Mucosa of rectum (tissue), 2 donors: ENCODE measurements at regions not wholly inside any gene's neighbourhood (a gene's known extent, or its start where the extent isn't known, plus 50 kb on each side); places are given as distances from the start of the nearest gene placed in this dataset.

Experiments used
- H3K27ac ChIP-seq, 2 donors: one replicate each; pipeline ENCODE4 v1.7.0; 2013; ENCODE audit warnings: inconsistent platforms in 2 of 2, low read depth in 2 of 2, low read length in 2 of 2
- H3K27me3 ChIP-seq, 2 donors: one replicate each; pipeline ENCODE4 v1.7.0; 2013; ENCODE audit warnings: low read length in 2 of 2; ENCODE audit not compliant: control insufficient read depth in 2 of 2, insufficient read depth in 2 of 2
- H3K36me3 ChIP-seq, 2 donors: one replicate each; pipeline ENCODE4 v1.7.0; 2013; ENCODE audit warnings: low read length in 2 of 2; ENCODE audit not compliant: control insufficient read depth in 2 of 2, insufficient read depth in 2 of 2
- H3K4me1 ChIP-seq, 2 donors: one replicate each; pipeline ENCODE4 v1.7.0; 2013; ENCODE audit warnings: low read length in 2 of 2, mild to moderate bottlenecking in 1 of 2; ENCODE audit not compliant: control insufficient read depth in 2 of 2, insufficient read depth in 2 of 2
- H3K4me3 ChIP-seq, 2 donors: one replicate each; pipeline ENCODE4 v1.7.0; 2013; ENCODE audit warnings: low read length in 2 of 2
- H3K9ac ChIP-seq, 2 donors: one replicate each; pipeline ENCODE4 v1.7.0; 2013; ENCODE audit warnings: low read length in 2 of 2, low read depth in 1 of 2, mild to moderate bottlenecking in 1 of 2
- H3K9me3 ChIP-seq, 2 donors: one replicate each; pipeline ENCODE4 v1.7.0; 2013; ENCODE audit warnings: low read length in 2 of 2; ENCODE audit not compliant: control insufficient read depth in 2 of 2
- donor health status: healthy.
- donor health status: Normal muscosa, but diverticular disease.

DNA sequence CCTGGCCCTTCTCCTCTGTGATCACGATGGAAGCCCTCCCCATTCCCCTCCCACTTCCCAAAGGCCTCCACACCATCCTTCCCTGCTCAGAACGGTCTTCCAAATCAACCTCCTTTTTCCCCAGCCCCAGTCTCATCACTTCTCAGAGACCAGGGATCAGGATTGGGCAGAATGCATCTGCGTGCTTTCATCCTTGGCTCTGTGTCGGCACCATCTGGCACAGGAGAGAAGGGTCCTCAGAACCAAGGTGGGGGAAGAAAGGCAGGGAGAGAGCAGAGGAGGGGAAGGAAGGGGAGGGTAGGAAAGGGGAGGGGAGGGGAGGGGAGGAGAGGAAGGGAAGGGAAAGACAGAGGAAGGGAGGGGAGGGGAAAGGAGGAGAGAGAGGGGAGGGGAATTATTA is 52.4 kb upstream of the FICD start:
- Histone ChIP-seq H3K27me3 (peaks cover 0 to 5% of the 10 kb centered on the region in 2 donors), H3K36me3 (no peaks in the 10 kb centered on the region), H3K9ac (no peak overlapping the region), H3K27ac (no peak overlapping the region), H3K4me1 (no peaks in the 10 kb centered on the region), H3K4me3 (no peak overlapping the region), H3K9me3 (no peaks in the 10 kb centered on the region)

DNA sequence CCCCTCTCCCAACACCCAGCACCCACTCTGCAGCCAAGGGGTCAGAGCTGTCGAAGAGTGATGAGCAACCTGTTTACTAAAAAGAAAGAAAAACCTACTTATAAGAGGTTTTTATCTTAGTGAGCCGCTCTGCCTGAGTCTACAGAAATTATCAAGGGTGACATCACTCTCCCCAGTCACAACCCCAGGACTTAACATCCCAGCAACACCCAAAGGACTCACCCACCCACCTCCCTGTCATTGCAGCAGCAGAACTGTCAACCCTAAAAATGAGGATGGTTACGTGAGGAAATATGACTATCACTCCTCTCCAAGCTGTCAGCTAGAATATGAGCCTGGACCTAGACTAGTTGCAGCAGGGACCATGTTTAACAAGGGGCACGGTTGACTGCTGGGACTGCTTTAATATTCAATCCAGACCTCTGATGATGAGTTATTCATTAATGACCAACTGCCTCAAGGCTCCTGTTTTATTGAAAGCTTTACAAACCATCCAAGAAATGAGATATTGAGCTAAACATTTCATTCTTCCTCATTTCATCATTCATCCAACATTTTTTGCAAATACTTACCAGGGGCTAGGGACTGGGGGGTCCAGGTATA is 53.9 kb upstream of the FICD start:
- Histone ChIP-seq H3K9me3 (no peaks in the 10 kb centered on the region), H3K27me3 (peaks cover 0 to 5% of the 10 kb centered on the region in 2 donors), H3K4me1 (no peaks in the 10 kb centered on the region), H3K9ac (no peak overlapping the region), H3K36me3 (no peaks in the 10 kb centered on the region), H3K4me3 (no peak overlapping the region), H3K27ac (no peak overlapping the region)

DNA sequence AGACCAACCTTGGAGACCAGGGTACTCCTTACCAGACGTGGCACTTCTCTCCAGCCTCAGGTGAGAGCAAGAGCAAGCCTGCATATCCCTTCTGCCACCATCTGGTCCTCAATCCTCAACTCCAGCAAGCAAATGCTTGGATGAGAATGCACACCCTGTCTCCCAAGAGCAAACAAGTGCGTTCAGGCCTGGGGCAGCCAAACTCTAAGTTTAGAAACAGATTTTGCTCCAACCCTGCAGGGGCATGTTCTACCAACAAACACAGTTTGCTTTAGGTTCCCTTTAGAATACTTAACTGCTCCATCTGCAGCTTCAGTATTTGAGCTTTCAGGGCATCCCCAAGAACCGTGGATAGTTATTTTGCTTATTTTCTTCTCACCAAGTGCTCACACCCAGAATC is 55.9 kb upstream of the FICD start:
- Histone ChIP-seq H3K27me3 (peaks cover 0 to 7% of the 10 kb centered on the region in 2 donors), H3K4me1 (no peaks in the 10 kb centered on the region), H3K9ac (no peak overlapping the region), H3K9me3 (no peaks in the 10 kb centered on the region), H3K36me3 (no peaks in the 10 kb centered on the region), H3K27ac (no peak overlapping the region), H3K4me3 (no peak overlapping the region)

DNA sequence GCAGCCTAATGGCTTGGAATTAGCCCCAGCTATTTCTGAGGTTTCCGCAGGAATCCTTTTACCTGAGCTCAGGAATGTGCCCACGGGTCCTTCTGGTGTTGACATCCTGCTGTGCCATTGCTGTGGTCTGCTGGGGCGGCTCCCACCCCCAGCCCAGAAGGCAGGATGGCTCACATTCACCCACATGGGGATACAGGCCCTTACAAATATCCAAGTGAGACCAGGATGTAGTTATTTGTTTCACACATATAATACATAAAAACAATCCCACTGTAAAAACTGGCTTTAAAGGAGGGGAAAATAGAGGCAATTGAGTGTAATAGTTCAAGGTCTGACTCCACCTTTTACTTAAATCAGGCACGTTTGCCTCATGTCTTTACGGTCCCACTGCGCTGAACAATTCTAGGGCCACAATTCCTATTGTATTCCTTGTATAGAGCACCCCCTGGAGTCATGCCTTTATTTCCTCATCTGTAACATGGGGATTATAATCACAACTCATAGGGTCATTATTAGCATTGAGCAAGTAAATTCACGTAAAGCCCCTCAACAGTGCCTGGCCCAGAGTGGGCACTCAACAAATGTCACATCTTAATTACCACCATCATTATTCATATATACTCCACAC is 57.2 kb upstream of the FICD start:
- no peak overlapping the region for H3K4me3 ChIP-seq
- H3K27me3 ChIP-seq: peaks cover 0 to 5% of the 10 kb centered on the region in 2 donors
- no peaks in the 10 kb centered on the region for H3K9me3 ChIP-seq

DNA sequence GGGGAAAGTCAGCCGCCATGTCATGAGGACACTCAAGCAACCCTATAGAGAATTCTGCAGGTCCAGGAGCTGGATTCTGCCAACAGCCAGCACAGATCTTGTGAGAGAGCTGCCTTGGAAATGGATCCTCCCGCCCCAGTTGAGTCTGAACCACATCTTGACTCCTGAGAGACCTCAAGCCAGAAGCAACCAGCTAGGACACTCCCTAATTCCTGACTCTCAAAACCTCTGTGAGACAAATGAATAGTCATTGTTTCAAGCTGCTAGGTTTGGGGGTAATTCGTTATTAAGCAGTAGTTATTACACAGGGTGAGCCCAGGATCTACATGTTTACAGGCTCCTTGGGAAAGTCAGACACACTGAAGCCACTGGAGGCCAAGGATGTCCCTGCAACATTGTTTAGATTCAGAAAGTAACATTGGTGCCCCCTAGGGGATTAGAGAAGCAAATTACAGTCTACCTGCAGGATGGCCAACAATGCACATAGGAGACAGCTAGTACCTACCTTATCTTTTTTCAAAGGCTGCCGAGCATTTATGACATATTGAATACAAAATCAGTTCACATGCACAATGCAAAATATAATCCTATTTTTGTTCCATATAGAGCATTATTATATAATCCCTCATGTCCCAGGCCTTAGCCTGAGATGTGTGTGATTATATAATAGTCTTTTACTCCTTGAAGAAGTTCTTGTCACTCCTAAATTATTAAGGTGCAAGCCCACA is 57.9 kb upstream of the FICD start:
- no peak overlapping the region for H3K9ac ChIP-seq
- no peak overlapping the region for H3K4me3 ChIP-seq
- H3K9me3 ChIP-seq: no peaks in the 10 kb centered on the region
- peaks cover 0 to 5% of the 10 kb centered on the region in 2 donors for H3K27me3 ChIP-seq
- H3K27ac ChIP-seq: no peak overlapping the region
- no peaks in the 10 kb centered on the region for H3K4me1 ChIP-seq
- H3K36me3 ChIP-seq: no peaks in the 10 kb centered on the region

More for the DNA sequence above, 57.2 kb upstream of the FICD start:
- Histone ChIP-seq H3K9ac (no peak overlapping the region), H3K4me1 (no peaks in the 10 kb centered on the region), H3K27ac (no peak overlapping the region), H3K36me3 (no peaks in the 10 kb centered on the region)

DNA sequence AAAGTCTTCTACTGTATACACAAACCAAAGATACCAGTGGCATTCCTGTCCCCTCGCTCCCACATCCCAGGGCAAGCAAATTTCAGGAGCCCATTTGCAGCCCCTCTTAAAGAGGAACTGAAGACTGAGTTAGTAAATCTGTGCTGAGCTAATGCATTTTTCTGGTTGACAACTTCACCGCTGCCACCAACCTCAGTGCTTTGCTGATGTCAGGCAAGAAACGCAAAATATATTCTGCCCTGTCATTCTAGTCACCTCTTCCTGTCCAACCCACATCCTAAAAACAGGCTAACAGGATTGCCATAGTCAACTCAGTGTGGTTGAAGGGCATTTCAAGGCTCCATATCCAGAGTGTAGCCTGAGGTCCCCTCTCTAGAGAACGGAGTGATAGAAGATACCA is 59.4 kb upstream of the FICD start:
- Histone ChIP-seq H3K27ac (no peak overlapping the region), H3K27me3 (peaks cover 0 to 4% of the 10 kb centered on the region in 2 donors)

DNA sequence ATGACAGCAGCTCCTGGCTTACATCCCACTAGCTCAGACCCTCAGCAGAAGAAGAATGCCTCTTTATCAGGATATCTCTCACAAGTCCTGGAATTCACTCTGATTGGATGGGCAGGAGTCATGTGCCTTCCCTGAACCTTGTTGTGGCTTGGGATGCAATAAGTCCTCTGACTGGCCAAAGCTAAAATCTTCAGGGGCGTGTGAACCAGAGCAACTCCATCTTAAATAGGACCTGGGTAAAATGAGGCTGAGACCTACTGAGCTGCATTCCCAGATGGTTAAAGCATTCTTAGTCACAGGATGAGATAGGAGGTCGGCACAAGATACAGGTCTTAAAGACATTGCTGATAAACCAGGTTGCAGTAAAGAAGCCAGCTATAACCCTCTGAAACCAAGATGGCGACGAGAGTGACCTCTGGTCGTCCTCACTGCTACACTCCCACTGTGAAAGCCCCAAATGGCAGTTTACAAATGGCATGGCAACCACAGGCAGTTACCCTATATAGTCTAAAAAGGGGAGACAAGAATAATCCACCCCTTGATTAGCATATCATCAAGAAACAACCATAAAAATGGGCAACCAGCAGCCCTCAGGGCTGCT is 60.4 kb upstream of the FICD start:
- Histone ChIP-seq H3K9ac (no peak overlapping the region), H3K4me1 (no peaks in the 10 kb centered on the region), H3K27me3 (peaks cover 0 to 2% of the 10 kb centered on the region in 2 donors), H3K36me3 (no peaks in the 10 kb centered on the region), H3K9me3 (no peaks in the 10 kb centered on the region), H3K27ac (no peak overlapping the region), H3K4me3 (no peak overlapping the region)

More for the DNA sequence above, 59.4 kb upstream of the FICD start:
- Histone ChIP-seq H3K36me3 (no peaks in the 10 kb centered on the region), H3K9me3 (no peaks in the 10 kb centered on the region), H3K4me1 (no peaks in the 10 kb centered on the region), H3K9ac (no peak overlapping the region), H3K4me3 (no peak overlapping the region)

DNA sequence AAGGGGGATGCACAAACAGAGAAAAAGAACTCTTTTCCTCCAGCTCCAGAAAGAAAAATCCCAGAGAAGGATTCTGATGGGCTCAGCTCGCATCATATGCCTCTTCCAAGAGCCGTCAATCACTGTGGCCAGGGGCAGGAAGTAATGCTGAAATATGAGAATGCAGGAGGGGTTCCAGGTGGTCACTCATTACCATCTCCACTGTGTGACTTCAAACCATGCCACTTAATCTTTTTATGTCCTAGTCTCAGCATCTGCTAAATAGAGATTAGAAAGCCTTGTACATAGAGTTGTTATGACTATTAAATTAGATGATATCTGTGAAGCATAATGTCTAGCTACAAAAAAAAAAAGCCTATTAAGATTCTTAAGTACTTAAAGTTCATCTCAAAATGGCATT is 65.6 kb upstream of the FICD start:
- no peak overlapping the region for H3K27ac ChIP-seq
- H3K36me3 ChIP-seq: no peaks in the 10 kb centered on the region
- no peaks in the 10 kb centered on the region for H3K4me1 ChIP-seq
- H3K4me3 ChIP-seq: no peak overlapping the region
- H3K9ac ChIP-seq: no peak overlapping the region
- peaks cover 0 to 2% of the 10 kb centered on the region in 2 donors for H3K27me3 ChIP-seq
- H3K9me3 ChIP-seq: no peaks in the 10 kb centered on the region

DNA sequence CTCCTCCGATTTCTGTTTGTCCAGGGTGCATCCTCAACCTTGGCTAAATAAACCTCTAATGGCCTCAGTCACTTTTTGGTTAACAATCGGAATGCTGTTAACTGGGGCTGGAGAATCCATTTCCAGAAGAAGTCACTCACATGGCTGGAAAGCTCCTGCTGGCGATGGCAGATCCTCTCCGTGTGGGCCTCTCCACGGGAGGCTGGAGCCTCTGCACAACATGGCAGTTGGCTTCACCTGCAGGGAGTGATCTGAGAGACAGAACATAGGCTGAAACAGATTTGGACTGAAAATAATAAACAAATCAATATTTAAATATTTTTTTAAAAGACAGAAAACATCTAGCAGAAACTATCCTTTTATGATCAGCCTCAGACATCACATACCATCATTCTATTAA is 66.8 kb upstream of the FICD start:
- Histone ChIP-seq H3K4me1 (no peaks in the 10 kb centered on the region), H3K27me3 (no peaks in the 10 kb centered on the region), H3K27ac (no peak overlapping the region), H3K9me3 (no peaks in the 10 kb centered on the region), H3K9ac (no peak overlapping the region), H3K36me3 (no peaks in the 10 kb centered on the region), H3K4me3 (no peak overlapping the region)

DNA sequence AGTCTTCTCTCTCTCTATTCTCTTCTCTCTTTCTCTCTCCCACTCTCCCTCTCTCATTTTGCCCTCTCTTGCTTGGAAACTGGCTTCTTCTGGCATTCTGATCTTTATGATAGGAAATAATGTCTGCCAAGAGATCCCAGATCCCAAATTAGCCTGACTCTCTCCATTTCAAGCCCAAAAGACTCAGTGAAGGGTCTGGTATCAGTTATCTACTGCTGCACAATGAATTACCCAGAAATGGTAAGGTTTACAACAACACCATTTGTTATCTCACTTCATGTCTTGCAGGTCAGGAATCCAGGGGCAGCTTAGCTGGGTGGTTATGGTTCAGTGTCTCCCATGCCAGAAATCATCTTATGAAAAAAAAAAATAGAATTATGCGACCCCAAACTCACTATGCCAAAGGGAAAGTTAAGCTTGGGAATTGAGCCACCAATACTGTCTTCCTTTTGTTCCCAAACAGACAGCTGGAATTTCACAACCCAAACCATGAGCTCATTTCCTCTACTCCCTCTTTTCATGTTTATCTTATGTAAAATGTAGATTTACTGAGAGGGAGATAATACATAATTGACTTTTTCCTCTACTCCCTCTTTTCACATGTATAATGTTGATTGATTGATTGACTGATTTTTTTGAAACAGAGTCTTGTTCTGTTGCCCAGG is 67.8 kb upstream of the FICD start:
- H3K4me1 ChIP-seq: no peaks in the 10 kb centered on the region
- peak overlapping the region; percentile 44 to 57 for H3K27ac ChIP-seq
- no peaks in the 10 kb centered on the region for H3K9me3 ChIP-seq
- H3K36me3 ChIP-seq: no peaks in the 10 kb centered on the region
- H3K9ac ChIP-seq: no peak overlapping the region
- no peaks in the 10 kb centered on the region for H3K27me3 ChIP-seq
- no peak overlapping the region for H3K4me3 ChIP-seq
